Tibial nerve (tissue), 3 donors: ENCODE measurements at regions not wholly inside any gene's neighbourhood (a gene's known extent, or its start where the extent isn't known, plus 50 kb on each side); places are given as distances from the start of the nearest gene placed in this dataset.

Experiments
- POLR2A ChIP-seq, 2 donors: fragments of 450-650 bp; IDR thresholded peaks; one replicate each; pipeline ENCODE4 v1.6.1; 2017; ENCODE audit warnings: antibody characterized with exemption in 2 of 2, mild to moderate bottlenecking in 2 of 2, moderate library complexity in 2 of 2
- TF ChIP-seq, protein P1 (sequence below), 5 experiments: fragments of 200-600 bp in 3 of 5; fragments of 450-650 bp in 2 of 5; sonication (generic) in 3 of 5; IDR thresholded peaks; one replicate each; pipeline ENCODE4 v1.5.1; 2016 to 2019; ENCODE audit warnings: antibody characterized with exemption in 5 of 5, mild to moderate bottlenecking in 3 of 5, moderate library complexity in 2 of 5

DNA sequence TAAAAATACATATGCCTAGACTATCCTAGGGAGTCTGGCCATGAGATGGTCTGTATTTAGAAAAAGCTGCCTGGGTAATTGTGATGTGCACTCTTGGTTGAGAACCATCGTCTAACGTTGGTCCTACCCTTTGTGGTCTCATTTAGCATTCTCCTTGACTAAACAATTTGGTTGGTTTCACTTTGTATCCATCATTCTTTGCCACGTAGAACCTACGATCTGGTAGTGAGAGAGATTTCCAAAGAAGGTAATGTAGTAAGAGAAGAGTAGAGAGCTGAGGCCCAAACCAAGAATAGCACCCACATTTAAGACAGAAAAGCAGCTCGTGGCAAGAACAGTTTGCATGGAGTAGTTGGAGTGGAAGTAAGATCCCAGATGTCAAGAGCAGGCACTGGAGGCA lies 219.8 kb downstream of the TMEM200A start:
- TF ChIP-seq, protein P1, sequence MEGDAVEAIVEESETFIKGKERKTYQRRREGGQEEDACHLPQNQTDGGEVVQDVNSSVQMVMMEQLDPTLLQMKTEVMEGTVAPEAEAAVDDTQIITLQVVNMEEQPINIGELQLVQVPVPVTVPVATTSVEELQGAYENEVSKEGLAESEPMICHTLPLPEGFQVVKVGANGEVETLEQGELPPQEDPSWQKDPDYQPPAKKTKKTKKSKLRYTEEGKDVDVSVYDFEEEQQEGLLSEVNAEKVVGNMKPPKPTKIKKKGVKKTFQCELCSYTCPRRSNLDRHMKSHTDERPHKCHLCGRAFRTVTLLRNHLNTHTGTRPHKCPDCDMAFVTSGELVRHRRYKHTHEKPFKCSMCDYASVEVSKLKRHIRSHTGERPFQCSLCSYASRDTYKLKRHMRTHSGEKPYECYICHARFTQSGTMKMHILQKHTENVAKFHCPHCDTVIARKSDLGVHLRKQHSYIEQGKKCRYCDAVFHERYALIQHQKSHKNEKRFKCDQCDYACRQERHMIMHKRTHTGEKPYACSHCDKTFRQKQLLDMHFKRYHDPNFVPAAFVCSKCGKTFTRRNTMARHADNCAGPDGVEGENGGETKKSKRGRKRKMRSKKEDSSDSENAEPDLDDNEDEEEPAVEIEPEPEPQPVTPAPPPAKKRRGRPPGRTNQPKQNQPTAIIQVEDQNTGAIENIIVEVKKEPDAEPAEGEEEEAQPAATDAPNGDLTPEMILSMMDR (IDR thresholded peaks at IDR 0.05), result no peak
- TF ChIP-seq POLR2A (IDR thresholded peaks at IDR 0.05), result no peak
